DMS153 (cell line): ENCODE measurements at regions not wholly inside any gene's neighbourhood (a gene's known extent, or its start where the extent isn't known, plus 50 kb on each side); places are given as distances from the start of the nearest gene placed in this dataset.
"Not testable (repeated sequence)": the region's sequence is repeated elsewhere in the genome, so short reads cannot be mapped to it uniquely, and the experiment has no call there.

Source experiments
- DNase-seq: peaks from one replicate; lab custom pipeline; 2025; lab: John Stamatoyannopoulos, UW

DNA sequence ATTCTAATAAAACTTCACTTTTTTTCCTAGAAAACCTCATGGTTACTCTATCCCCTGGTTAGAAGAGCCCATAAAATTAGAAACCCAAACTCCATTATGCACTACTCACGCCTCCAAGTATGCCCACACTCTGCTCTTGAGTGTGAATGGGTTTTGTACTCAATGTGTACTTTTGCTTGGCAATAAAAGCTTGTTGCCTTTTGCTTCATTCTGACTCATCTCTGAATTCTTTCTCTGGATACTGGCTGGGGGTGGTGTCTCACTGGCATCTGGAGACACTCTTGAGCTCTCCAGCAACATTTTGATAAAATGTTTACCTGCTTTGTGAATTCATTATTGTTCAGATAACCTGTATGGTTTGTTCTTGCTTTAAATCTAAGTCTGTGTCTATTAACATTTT lies 963.3 kb downstream of the TRAM1L1 start:
- peak; percentile 30 for DNase-seq

DNA sequence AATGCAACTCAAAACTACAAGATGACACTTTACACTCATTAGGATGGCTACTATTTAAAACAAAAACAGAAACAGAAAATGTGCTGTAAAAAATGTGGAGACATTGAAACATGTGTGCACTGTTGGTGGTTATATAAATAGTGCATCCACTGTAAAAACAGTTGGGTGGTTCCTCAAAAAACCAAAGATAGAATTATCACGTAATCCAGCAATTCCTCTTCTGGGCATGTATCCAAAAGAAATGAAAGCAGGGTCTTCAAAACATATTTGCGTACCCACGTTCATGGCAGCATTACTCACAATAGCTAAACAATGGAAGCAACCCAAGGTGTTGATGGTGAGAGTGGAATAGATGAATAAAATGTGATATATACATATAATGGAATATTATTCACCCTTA lies 967.2 kb downstream of the TRAM1L1 start:
- no peak for DNase-seq

GRCh38 chr4:116112861-116113260 lies 972.5 kb downstream of the TRAM1L1 start:
- DNase-seq, result not testable (repeated sequence)

GRCh38 chr4:116110713-116111112 lies 974.7 kb downstream of the TRAM1L1 start:
- DNase-seq, result no peak

DNA sequence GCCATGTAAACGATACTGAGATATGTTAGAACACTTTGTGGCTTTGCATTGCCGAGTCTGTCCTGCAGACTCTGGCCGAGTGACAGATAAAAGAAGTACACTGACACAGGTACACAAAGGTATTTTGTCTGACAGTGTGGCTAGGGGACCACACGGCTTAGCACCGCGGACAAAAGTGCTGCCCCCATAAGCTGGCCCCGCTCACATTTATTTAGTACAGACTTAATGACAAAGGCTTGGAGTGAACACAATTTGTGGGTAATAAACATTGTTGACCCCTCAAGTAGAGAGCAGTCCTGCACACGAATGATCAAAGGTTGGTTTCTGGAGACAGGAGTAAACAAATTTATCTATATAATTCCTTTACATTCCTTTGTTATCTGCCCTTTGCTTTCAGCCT lies 976.8 kb downstream of the TRAM1L1 start:
- DNase-seq, result no peak

- DNase-seq, result no peak
Observed at GRCh38 chr4:116101321-116101720, 984.1 kb downstream of the TRAM1L1 start.

DNA sequence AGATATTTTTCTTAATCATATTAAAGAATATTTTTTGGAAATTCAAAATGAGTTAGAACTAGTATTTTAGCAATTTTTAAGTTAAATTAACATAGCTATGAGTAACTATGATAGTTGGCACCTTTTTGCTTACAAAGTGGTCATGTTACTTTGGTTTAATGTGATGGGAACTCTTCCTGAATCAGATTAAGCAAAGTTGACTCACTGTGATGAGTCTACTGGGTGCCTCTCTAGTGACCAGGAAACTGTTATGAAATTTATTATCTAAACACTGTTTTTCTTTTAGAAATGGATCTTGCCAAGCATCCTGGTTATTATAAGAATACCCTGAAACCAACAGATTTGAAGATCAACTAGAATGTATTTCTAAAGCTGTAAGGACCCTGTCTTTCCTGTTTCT lies 985.8 kb downstream of the TRAM1L1 start:
- no peak for DNase-seq

DNA sequence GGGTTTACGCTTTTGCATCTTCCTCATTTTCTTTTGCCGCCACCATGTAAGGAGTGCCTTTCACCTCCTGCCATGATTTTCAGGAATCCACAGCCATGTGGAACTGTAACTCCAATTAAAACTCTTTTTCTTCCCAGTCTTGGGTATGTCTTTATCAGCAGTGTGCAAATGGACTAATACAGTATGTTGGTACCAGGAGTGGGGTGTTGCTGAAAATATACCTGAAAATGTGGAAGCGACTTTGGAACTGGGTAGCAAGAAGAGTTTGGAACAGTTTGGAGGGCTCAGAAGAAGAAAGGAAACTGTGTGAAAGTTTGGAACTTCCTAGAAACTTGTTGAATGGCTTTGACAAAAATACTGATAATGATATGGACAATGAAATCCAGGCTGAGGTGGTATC lies 983.9 kb upstream of the NDST4 start:
- not testable (repeated sequence) for DNase-seq

DNA sequence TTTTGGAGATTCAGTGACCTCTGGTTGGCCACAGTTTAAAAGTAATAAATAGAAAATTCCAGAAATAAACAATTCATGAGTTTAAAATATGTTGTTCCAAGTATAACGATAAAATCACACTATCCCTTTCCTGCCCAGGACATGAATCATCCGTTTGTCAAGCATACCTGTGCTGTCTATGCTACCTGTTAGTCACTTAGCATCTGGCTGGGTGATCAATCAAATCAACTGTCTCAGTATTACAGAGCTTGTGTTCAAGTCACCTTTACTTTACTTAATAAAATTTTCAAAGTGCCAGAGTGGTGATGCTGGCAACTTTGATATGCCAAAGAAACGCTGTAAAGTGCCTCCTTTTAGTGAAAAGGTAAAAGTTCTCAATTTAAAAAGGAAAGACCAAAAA lies 979.5 kb upstream of the NDST4 start:
- DNase-seq, result no peak

DNA sequence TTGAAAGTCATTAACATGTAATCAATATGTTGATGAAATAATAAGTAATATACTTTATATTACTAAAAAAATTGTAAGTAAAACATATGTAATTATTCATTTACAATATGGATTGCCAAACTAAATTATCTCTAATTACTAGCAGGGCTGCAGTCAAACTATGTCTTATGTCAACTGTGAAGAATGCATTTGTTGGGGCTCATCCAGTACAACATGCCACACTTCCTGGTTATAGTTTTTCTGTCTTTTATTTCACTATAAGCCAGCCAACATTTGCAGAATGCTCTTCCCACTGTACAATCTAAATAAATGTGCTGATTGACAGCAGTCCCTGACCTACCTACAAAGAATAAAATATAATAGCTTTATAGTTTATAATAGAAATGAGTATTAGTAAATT lies 975.4 kb upstream of the NDST4 start:
- DNase-seq, result no peak

DNA sequence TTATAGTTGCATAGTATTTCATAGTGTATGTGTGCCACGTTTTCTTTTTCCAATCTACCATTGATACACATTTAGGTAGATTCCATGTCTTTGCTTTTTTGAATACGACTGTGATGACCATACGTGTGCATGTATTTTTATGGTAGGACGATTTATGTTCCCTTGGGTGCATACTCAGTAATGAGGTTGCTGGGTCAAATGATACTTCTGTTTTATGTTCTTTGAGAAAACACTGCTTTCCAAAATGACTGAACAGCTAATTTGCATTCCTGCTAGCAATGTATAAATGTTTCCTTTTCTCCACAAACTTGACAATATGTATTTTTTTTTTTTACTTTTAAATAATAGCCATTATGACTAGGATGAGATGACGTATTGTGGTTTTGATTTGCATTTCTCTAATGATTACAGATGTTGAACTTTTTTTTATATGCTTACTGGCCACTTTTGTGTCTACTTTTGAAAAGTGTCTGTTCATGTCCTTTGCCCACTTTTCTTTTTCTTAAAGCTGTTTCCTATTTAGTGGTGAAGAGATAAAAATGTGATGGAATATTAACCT lies 969.5 kb upstream of the NDST4 start:
- DNase-seq, result no peak

- no peak for DNase-seq
Observed at GRCh38 chr4:116073051-116073450, 959.6 kb upstream of the NDST4 start.

DNA sequence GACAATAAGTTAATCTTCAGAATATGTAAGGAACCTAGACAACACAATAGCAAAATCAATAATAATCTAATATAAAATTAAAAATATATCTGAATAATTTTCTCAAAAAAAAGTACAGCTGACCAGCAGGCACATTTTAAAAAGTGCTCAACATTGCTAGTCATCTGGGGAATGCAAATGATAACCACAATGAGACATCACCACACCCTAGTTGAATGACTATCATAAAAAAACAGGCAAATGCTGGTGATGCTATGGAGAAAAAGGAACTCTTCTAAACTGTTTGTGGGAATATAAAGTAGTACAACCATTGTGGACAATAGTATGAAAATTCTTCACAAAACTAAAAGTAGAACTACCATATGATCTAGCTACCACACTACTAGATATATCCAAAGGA lies 956.9 kb upstream of the NDST4 start:
- DNase-seq, result no peak

GRCh38 chr4:116066711-116067245 lies 953.4 kb upstream of the NDST4 start:
- no peak for DNase-seq

- DNase-seq, result no peak
Observed at GRCh38 chr4:116064331-116064730, 950.9 kb upstream of the NDST4 start.

DNA sequence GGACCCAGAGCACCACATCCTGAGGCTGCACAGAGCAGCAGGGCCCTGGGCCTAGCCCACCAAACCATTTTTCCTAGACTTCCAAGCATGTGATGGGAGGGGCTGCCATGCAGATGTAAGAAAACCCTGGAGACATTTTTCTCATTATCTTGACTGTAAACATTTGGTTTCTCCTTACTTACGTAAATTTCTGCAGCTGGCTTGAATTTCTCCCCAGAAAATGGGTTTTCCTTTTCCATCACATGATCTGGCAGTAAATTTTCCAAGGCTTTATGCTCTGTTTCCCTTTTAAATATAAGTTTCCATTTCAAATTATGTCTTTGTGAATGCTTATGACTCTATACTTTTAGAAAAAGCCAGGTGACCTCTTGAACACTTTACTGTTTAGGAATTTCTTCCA lies 945.9 kb upstream of the NDST4 start:
- no peak for DNase-seq

GRCh38 chr4:116058129-116058528 lies 944.7 kb upstream of the NDST4 start:
- DNase-seq, result no peak

DNA sequence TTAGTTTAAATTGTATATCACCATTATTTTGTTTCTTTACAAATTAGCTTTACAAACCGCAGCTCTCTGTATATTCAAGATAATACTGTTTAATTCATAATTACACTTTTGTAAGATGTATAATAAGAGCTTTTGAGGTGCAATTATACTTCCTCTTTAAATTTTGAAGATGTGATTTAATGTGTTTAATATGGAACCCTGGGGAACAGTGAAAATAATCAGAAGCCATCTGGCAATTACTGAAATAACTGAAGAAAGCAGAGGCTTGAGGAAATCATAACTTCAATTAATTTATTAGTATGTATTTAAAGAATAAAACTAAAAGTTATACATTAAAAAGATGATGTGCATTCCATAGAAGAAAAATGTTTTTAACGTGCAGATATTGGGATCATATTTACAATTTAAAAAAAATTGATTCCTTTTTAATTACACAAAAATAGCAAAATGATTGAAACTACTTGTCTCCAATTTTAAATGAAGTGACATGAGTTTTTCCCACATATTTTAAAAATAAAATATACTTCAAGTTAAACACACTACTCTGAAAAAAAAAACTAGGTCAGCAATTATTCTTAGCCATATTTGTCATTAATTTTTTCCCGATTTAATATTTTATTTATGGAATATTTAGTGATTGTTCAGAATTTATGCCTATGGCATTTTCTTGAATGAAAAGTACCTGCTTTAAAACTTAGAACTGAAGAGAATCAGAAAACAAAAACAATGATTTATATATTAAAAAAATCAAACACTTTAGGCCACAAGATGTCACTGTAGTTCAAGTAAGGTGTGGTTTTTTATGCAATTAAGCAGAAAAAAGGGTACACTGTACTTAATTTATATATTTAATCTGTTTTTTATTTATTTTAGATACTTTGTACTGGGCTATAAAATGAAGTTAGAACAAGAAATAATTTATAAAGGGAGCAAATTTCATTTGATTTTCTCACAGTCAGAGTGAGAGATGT lies 942.7 kb upstream of the NDST4 start:
- no peak for DNase-seq

- DNase-seq, result no peak
Observed at GRCh38 chr4:116027311-116027710, 913.9 kb upstream of the NDST4 start.

- peak; percentile 63 for DNase-seq
Observed at GRCh38 chr4:116024954-116025708, 911.7 kb upstream of the NDST4 start.

GRCh38 chr4:116023049-116023448 lies 909.6 kb upstream of the NDST4 start:
- DNase-seq, result no peak

- no peak for DNase-seq
Observed at GRCh38 chr4:116020141-116020722, 906.8 kb upstream of the NDST4 start.
